Head of caudate nucleus (tissue), 42 donors: ENCODE measurements at regions not wholly inside any gene's neighbourhood (a gene's known extent, or its start where the extent isn't known, plus 50 kb on each side); places are given as distances from the start of the nearest gene placed in this dataset.

Experiments
- DNase-seq, 42 donors: peaks; one replicate each; pipeline versions ENCODE4 v3.0.0 to v3.0.0-alpha.2; 2020 to 2021; ENCODE audit warnings: mixed read lengths in 7 of 42
- intact Hi-C: fragments of 100-400 bp; cut with DNase I; formaldehyde crosslinking; loops from one replicate; pipeline ENCODE4 v1.15.0; 2022

- DNase-seq = no peak
- intact Hi-C loops = no loop called here
These were observed 59.5 kb upstream of the JDP2 start for GRCh38 chr14:75368333-75368732.

GRCh38 chr14:75369506-75369905, 58.3 kb upstream of the JDP2 start:
- intact Hi-C loops = no loop called here
- DNase-seq = peak in 2 of 42 donors; percentile 8 to 31

- intact Hi-C loops = no loop called here
- DNase-seq = no peak
These were observed 57.2 kb upstream of the JDP2 start for GRCh38 chr14:75370416-75371205.

- DNase-seq = no peak
- intact Hi-C loops = no loop called here
These were observed 56.5 kb upstream of the JDP2 start for GRCh38 chr14:75371297-75371696.

GRCh38 chr14:75372260-75372659, 55.6 kb upstream of the JDP2 start:
- intact Hi-C loops = no loop called here

GRCh38 chr14:75373133-75373532, 54.7 kb upstream of the JDP2 start:
- intact Hi-C loops = no loop called here
- no peak for DNase-seq

More at GRCh38 chr14:75372260-75372659, 55.6 kb upstream of the JDP2 start:
- peak; percentile 54 to 91 (median 77) for DNase-seq

- intact Hi-C loops = no loop called here
- DNase-seq = peak in 41 of 42 donors; percentile 12 to 85 (median 63)
These were observed 54.2 kb upstream of the JDP2 start for GRCh38 chr14:75373616-75374015.

GRCh38 chr14:75374911-75375310, 52.9 kb upstream of the JDP2 start:
- intact Hi-C loops = no loop called here
- DNase-seq = no peak

- no peak for DNase-seq
- intact Hi-C loops = no loop called here
These were observed 51.8 kb upstream of the JDP2 start for GRCh38 chr14:75375983-75376382.
